ENCODE measurements at regions not wholly inside any gene's neighbourhood (a gene's known extent, or its start where the extent isn't known, plus 50 kb on each side); places are given as distances from the start of the nearest gene placed in this dataset.

DNA sequence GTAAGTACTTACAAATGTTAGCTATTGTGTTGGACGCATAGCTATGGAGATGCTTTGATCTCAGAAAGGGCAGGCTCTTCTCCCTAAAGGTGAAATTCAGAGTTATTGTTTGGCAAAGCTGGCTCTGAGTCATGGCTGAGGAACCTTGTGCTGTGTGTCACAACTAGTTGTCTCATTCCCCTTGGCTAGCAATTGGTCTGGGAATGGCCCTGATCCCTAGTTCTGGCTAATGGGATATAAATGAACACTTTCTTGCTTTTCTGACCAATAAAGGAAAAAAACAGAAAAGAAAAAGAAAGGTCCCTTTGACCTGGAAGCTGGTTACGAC is 210.6 kb downstream of the MAP2K4 start:
- TF ChIP-seq, protein P1, sequence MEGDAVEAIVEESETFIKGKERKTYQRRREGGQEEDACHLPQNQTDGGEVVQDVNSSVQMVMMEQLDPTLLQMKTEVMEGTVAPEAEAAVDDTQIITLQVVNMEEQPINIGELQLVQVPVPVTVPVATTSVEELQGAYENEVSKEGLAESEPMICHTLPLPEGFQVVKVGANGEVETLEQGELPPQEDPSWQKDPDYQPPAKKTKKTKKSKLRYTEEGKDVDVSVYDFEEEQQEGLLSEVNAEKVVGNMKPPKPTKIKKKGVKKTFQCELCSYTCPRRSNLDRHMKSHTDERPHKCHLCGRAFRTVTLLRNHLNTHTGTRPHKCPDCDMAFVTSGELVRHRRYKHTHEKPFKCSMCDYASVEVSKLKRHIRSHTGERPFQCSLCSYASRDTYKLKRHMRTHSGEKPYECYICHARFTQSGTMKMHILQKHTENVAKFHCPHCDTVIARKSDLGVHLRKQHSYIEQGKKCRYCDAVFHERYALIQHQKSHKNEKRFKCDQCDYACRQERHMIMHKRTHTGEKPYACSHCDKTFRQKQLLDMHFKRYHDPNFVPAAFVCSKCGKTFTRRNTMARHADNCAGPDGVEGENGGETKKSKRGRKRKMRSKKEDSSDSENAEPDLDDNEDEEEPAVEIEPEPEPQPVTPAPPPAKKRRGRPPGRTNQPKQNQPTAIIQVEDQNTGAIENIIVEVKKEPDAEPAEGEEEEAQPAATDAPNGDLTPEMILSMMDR (IDR thresholded peaks at IDR 0.05) = no peak
- TF ChIP-seq POLR2A (IDR thresholded peaks at IDR 0.05) = no peak
